Activated CD4-positive, alpha-beta T cell treated with anti-CD3 and anti-CD28 coated beads, Interleukin-2, Interleukin-6, amounts not matched to agents 100 ng/mL and 50 ng/mL, durations not matched to agents 16 hours and 8 hours (primary cell): ENCODE measurements at regions not wholly inside any gene's neighbourhood (a gene's known extent, or its start where the extent isn't known, plus 50 kb on each side); places are given as distances from the start of the nearest gene placed in this dataset.

Experiments
- DNase-seq: peaks from one replicate; pipeline ENCODE4 v3.0.0-alpha.2; 2020

DNA sequence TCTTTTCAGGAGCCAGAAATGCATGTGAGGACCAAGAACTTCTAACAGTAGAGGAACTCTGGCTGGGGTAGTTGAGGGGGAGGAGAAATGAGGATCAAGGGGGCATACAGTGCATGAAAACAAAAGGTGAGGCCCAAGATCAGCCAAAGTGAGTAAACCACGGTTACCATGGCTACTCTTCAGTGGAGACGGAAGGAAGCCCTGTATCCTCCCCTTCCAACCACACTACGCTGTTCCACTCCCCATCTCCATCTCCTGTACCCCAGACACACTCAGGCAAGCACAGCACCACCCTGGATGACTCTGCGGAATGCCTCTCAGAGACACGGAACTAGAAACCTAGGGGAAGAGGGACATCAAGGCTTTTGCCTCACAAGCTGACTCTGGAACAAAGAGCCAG, 157.6 kb upstream of the CAMK1G start:
- DNase-seq, result no peak

- DNase-seq, result no peak
Observed at GRCh38 chr1:209427277-209427676, 156.2 kb upstream of the CAMK1G start.

GRCh38 chr1:209427811-209428210, 155.7 kb upstream of the CAMK1G start:
- DNase-seq, result no peak

DNA sequence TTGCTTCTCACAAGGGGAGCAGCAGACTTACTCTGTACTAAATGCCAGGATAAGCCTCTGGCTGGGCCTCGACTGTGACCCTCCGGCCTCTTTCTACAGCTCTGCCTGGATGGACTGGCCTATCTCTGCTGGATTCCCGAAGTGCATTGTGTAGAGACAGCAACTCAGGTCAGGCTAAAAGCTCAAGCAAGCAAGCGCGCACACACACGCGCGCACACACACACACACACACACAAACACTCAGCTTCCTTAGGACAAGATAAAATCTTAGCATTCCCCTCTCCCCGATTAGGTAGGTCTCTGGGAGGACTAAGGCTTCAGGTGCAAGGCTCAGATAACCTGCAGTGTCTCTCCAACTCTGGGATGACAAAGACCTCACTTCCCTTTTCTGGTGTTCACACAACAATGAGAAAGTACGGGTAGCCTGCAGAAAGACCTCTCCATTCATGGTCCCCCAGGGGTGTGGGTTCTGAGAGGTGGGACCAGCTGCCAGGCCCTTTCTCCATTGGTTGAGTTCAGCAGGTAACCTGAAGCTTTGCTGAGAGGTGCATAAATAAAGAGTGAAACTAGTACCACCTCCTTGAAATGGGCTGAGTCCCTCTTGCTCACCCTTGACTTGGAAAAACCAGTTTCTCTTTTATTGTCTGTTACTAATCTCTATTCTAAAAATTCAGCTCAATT, 155.1 kb upstream of the CAMK1G start:
- DNase-seq, result no peak

DNA sequence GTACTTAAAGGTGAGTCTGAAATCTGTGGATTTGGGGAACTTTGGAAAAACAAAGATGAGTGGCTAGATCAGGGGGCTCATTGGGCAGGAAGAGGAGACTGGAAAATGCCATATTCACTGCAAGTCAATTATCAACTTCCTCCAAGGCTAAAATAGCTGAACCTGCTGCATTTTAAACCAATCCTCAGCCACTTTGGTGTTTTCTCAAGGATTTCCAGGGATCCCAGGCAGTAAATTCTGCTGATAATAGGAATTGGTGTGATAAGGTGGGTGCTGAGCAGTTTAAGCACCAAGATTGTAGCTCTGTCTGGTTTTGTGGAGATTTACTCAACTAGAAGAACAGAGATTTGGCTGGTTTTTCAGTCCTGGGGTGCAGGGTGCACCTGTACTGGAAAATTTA, 153.9 kb upstream of the CAMK1G start:
- DNase-seq, result no peak

- DNase-seq, result no peak
Observed at GRCh38 chr1:209430107-209430506, 153.4 kb upstream of the CAMK1G start.

GRCh38 chr1:209430821-209431259, 152.7 kb upstream of the CAMK1G start:
- no peak for DNase-seq

GRCh38 chr1:209431402-209431801, 152.1 kb upstream of the CAMK1G start:
- no peak for DNase-seq

DNA sequence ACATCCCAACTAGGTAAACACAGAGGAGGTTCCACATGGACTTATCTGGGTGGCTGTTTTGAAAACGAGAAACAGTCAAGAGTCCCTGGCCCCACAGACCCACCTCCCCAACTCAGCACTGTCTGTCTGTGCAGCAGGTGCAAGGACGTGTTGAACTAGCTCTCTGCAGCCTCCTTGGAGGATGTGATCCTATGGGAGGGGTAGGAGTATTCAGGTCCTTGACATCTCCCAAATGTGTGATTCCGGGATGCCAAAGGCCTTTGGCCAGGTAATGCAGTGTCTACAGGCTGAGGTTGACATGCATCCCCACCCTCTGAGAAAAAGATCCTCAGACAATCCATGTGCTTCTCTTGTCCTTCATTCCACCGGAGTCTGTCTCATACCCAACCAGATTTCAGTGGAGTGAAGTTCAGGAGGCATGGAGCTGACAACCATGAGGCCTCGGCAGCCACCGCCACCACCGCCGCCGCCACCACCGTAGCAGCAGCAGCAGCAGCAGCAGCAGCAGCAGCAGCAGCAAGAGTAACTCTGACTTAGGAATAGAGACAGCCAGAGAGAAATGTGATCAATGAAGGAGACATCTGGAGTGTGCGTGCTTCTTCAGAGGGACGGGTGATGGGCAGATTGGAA, 151.6 kb upstream of the CAMK1G start:
- DNase-seq, result no peak

GRCh38 chr1:209432443-209432825, 151.1 kb upstream of the CAMK1G start:
- DNase-seq, result no peak

- DNase-seq, result no peak
Observed at GRCh38 chr1:209433649-209434031, 149.9 kb upstream of the CAMK1G start.

GRCh38 chr1:209434066-209434465, 149.4 kb upstream of the CAMK1G start:
- DNase-seq, result no peak

DNA sequence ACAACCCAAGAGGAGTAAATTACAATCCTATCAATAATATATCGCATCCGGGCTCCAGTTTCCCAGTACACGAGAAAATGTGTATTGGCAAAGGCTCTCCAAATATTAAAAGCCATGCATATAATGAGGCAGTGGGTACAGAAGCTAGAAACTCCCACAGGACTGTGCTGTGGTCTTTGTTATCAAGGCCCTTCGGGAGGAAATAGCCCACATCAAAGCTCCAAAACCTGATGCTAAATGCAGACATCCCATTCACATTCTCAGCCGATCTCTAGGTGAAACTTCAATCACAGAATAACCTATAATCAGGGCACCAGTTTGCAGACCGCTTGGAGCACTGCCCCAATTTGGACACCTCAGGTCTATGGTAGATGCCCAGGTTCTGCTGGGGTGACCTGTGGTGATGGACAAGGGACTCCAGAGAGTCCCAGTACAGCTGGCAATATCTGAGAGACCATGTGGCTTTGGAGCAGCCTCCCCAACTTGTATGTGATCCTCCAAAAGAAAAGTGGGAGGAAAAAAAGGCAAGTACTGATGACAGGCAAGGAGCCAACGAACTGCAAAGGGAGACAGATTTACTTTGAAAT, 148.8 kb upstream of the CAMK1G start:
- DNase-seq, result no peak

- DNase-seq, result peak; percentile 62
Observed at GRCh38 chr1:209435654-209436566, 147.6 kb upstream of the CAMK1G start.

DNA sequence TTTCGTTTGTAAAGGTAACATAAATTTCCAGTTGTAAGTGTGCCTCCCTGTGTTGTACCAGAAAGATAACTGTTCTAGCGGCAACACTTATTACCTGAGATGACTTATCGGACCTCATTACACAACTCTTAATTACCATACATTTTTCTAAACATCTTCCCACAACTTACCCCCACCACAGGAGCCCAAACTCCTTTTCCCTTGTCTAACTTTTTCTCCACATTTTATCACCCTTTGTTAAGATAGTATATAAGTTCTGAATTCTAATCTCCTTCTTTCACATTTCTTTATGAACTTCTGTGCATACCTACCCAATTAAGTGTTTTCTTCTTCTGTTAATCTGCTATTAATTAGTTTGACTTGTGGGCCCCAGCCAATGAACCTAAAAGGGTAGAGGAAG, 143.7 kb upstream of the CAMK1G start:
- DNase-seq, result no peak

GRCh38 chr1:209443361-209443931, 140.1 kb upstream of the CAMK1G start:
- no peak for DNase-seq

DNA sequence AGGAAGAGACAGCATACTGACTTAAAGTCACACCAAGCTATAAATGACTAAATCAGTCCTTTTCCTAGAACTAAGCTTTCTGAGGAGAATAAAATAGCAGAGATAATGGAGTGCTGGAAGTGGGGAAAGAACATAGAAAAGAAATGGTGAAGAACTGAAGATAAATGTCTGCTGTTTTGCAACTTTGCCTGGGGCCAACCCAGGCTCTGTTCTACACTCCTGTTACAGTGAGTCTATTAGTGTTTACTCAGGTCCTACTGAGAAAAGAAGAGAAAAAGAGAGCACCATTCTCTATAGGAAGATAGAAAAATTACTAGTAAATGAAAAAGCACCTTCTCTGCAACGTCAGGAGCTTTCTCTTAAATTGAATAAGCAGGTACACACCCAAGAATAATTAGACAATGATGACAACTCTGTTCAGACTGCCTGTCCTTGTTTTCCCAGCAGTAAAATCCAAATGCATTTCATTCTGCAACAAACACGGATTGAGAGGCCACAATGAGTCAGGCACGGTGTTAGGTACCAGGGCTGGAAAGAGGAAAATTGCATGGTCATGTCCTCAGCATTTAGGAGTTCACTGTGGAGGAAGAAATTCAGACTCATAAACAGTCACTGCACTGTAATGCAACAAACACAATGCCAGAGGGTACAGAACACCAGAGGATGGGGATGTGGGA, 139.4 kb upstream of the CAMK1G start:
- no peak for DNase-seq

GRCh38 chr1:209444961-209445360, 138.6 kb upstream of the CAMK1G start:
- DNase-seq, result no peak

DNA sequence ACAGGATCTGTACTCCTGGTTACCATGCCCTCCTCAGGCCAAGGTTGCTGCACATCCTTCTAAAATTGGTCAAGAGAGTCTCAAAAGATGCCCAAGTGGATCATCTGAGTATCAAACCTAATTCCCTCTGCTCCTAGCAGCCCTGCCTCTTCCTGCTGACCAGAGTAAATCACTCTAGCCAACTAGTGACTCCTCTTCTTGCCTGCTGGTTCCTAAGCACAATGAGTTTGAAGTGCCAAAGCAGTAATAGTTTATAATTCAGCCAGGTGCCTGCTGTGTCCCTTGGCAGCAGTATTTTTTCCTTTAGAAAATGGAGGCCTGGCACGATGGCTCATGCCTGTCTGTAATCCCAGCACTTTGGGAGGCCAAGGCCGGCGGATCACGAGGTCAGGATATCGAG, 137.9 kb upstream of the CAMK1G start:
- DNase-seq, result no peak

- DNase-seq, result no peak
Observed at GRCh38 chr1:209446356-209446755, 137.2 kb upstream of the CAMK1G start.

DNA sequence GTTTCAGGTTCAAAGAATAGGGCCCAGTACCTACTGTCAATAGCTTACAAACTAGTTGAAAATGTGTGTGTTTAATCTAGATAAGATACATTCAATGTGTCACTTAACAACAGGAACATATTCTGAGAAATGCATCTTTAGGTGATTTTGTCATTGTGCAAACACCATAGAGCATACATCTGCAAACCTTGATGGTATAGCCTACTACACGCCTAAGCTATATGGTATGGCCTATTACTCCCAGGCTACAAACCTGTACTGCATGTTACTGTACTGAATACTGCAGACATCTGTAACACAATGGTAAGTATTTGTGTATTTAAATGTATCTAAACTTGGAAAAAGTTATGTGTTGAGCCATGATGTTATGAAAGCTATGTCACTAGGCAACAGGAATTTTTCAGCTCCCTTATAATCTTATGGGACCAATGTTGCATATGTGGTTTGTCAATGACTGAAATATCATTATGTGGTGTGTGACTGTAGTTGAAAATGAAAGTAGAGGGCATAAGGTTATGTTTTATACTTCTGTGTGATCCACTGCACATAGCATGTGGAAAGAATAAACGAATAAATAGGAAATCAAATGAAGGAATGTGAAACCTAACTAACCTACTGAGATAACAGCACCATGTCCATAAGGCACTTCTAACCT, 129.0 kb upstream of the CAMK1G start:
- no peak for DNase-seq

- peak; percentile 1 for DNase-seq
Observed at GRCh38 chr1:209455145-209455544, 128.4 kb upstream of the CAMK1G start.
